ENCODE measurements at regions not wholly inside any gene's neighbourhood (a gene's known extent, or its start where the extent isn't known, plus 50 kb on each side); places are given as distances from the start of the nearest gene placed in this dataset.

DNA sequence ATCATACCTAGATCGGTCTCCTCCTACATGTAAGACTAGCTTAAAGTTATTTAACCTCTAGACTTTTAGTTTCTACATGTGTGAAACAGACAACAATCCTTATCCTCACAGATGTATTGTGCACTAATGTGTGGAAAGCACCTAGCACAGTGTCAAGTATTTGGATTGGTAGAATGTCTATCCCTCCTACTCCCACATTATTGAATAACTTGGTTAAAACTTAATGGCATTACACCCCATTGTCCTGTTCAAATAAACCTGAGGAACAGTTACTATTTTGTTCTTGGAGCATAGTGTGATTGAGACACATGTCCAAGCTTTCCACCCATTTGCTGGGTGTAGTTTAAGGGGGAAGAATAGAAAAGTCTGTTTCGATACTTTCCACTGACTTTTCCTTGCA, 208.8 kb upstream of the JUN start:
- DNase-seq (ENCODE audit: extremely low read depth, low read depth), result no peak

DNA sequence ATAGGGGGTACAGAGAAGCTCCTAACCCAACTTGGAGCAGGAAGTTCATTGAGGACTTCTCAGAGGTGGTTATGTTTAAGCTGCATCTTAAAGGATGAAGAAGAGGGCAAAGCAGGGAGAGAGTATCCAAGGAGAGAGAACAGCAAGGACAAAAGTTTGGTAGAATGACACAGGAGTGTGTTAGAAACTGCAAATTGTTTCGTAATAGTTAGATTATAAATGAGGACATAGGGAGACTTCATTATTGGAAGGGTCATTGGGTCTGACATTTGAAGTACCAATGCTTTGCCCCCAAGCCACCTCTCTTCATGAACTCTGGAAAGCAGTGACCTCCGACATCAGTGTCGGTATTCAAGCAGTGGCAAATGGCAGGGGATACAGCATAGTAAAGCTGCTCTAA, 209.6 kb upstream of the JUN start:
- DNase-seq (ENCODE audit: extremely low read depth, low read depth), result no peak

DNA sequence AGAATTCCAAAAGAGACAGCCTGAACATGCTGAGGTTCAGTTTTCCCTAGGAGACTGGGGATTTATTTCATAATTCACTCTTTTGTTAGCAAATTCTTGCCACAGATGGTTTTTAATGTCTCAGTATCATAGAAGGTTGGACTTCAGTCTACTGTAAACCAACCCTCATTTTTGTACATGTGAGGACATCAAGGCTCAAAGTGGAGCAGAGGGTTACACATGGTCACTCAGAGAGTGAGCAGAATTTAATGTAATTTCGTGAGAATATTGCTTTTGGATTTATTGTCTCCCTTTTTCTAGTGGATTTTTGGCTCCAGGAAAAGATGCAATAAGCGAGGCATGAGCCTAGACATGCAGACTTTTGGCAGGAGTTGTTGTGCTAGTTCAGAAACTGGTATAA, 210.8 kb upstream of the JUN start:
- DNase-seq (ENCODE audit: extremely low read depth, low read depth), result no peak

DNA sequence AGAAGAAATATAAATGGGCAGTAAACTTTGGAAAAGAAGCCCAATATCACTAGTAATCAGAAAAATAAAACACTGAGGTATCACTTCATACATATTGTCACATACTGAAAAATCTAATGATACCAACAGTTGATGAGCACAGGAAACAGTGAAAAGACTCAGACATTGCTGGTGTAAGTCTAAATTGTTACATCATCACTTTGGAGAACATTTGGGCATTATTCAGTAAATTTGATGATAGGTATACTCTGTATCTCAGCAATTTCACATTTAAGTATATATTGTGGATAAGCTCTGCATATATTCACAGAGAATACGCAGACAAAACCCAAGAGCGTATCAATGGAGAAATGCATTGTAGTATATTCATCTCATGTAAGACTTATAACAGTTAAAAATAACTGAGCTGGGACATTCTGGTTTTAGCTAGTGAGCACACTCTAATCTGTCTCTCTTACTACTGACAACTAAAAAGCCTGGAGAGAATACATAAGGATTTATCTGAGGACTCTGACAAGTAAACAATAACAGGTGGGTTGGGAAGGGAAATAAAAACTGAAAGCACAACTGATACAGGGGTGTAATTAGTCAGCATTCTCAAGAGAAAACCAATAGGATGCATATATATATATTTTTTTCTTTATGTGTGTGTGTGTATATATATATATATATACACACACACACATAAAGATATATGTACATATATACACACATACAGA, 212.7 kb upstream of the JUN start:
- no peak for DNase-seq (ENCODE audit: extremely low read depth, low read depth)

DNA sequence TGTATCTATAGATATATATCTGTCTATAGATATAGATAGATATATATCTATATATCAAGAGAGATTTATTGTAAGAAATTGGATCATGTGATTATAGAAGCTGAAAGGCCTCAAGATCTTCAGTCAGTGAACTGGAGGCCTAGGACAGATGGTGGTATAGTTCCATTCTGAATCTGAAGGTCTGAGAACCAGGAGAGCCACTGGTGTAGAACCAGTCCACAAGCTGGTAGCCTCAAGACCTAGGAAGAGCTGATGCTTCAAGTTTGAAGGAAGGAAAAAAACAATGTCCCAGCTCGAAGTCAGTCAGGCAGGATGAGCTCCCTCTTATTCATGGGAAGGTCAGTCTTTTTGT, 213.2 kb upstream of the JUN start:
- no peak for DNase-seq (ENCODE audit: extremely low read depth, low read depth)

DNA sequence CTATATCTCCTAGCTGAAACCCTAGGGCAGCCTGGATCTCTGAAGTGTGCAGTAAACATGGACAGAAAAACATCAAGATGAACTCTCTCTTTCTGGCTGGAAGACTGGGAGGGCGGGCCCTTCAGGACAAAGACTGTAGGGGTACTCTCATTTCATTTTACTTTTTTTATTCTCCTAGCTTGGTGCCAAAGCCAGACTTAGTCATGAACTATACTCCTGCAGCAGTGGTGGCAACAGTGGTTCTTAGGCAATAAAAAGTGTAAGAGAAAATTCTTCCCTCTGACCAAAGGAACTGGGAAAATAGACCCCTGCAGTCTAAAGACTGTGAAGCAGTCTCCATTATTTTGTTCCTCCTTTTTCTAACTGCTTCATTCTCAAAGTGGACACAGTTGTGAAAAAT, 213.8 kb upstream of the JUN start:
- DNase-seq (ENCODE audit: extremely low read depth, low read depth), result no peak

DNA sequence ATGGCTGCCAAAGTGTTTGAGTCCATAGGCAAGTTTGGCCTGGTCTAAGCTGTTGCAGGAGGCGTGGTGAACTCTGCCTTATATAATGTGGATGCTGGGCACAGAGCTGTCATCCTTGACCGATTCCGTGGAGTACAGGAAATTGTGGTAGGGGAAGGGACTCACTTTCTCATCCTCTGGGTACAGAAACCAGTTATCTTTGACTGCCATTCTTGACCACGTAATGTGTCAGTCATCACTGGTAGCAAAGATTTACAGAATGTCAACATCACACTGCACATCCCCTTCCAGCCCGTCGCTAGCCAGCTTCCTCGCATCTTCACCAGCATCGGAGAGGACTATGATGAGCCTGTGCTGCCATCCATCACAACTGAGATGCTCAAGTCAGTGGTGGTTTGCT, 215.8 kb upstream of the JUN start:
- no peak for DNase-seq (ENCODE audit: extremely low read depth, low read depth)

DNA sequence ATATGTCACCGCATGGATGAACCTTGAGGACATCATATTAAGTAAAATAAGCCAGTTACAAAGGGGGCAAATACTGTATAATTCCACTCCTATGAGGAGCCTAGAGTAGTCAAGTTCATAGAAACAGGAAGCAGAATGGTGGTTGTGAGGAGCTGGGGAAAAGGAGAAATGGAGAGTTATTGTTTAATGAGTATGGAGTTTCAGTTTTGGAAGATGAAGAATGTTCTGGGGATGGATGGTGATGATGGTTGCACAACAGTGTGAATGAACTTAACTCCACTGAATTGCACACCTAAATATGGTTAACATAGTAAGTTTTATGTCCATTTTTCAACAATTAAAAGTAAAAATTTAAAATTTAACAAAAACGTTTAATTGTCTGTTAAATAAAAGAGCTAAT, 220.9 kb upstream of the JUN start:
- no peak for DNase-seq (ENCODE audit: extremely low read depth, low read depth)

DNA sequence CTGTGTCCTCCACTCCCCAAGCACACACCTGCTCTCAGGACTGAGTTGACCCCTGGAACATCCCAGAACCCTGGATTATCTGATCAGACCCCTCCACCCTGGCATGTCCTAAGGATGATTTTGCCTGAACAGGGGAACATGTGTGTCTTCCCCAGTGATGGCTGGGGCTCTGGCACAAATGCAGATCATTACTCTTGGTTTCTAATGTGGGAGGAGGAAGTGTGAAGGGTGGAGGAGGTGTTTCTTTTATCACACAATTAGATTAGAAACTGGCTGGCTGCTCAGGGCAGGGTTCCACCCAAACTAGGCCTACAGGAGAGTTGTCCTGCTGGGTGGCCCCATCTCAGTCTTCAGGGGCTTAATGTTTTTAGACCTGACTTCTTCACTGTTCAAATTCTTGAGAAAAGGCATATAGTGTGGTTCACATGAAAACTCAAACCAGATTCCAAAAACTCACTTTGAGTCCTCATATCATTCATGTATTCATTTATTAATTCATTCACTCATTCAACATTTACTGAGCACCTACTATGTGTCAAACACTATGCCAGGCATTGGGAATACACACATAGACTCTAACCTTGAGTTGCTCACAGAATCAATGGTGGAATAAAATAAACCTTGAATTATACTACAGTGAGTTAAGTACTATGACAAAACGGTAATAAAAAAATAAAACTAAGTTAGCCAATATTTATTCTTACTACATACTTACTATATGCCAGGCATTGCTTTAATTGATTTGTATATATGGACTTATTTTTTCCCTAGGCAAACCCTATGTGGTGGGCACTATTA, 221.8 kb upstream of the JUN start:
- no peak for DNase-seq (ENCODE audit: extremely low read depth, low read depth)

DNA sequence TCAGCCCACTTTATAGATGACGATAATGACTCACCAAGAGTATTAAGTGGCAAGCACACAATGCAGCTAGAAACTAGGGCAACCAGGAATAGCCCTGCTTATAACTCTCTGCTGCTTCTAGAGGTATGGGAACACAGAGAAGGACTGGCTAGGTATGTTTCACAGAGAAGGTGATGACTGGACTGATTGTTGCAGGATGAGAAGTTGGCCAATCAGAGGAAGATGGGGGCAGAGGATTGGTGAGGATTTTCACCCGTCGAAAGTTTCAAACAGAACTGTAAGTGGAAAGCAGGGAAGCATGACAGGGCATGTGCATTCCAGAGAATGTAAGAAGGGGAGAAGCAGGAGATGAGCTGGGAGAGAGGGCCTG, 222.4 kb upstream of the JUN start:
- no peak for DNase-seq (ENCODE audit: extremely low read depth, low read depth)

DNA sequence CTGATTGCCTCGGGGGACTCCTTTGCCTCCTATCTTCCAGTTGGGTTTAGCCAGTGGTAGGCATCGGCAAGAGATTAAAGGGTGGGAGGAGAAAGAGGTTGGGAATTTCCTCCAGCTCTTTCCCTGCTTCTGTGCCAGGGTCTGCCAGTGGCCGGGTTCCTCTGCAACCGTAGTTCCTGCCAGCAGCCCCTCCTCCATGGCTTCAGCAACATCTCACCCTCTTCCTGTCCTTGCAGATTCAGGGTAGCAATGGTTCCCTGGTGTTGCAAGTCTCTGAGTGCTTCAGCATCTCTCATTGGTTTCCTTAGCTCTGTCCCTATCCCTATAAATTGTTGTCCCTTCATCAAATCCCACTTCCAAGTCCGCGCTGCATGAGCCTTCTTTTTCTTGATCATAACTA, 223.1 kb upstream of the JUN start:
- DNase-seq (ENCODE audit: extremely low read depth, low read depth), result no peak

DNA sequence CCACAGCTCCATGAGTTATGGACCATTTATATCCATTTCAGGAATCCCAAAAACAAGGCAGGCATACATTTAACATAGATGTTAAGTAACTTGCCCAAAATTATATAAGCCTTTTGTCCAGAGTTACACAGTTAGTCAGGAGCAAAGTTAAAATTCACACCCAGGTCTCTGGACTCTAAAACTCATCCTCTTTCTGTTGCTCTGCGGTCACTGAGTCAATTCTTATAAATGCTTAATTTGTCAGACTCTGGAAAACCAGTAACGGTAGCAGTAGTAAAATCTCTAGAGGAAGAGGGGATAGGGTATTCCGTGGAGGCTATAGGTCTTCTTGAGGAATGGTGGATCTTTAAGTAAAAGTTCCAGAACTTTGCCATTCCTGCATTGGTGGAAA, 223.6 kb upstream of the JUN start:
- DNase-seq (ENCODE audit: extremely low read depth, low read depth), result no peak

DNA sequence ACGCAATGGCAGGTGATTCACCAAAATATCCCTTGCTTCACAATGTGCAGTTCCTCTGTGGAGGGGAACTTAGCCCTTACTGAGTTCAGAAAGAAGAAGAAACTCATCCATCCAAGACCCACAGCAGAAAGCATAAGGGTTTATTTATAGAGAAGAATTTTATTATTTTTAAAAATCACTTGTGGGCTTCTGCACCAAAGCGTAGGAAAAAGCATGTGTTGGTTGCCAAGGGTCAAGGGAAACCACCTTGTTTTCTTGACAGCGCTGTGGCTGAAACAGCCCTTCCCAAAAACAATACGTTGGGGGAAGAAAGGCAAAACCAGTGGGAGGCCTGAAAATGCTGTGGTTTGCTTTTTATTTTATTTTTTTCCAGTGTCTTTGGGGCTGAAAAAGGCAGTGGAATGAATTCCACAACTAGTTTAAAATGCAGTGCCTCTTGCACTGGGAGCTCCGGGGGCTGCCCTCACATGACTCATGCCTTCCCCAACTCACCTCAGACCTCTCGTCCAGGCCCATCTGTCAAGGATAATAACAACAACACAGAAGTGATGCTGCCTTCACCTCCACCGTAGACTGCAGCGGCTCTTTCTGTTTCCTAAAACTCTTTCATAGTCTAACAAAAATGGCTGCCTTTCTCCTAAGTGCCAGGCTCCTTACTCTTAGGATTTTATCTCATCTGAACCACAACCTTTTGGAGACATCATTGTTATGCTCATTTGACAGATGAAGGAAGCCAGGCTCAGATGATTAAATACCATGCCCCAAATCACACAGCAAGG, 224.2 kb upstream of the JUN start:
- no peak for DNase-seq (ENCODE audit: extremely low read depth, low read depth)

DNA sequence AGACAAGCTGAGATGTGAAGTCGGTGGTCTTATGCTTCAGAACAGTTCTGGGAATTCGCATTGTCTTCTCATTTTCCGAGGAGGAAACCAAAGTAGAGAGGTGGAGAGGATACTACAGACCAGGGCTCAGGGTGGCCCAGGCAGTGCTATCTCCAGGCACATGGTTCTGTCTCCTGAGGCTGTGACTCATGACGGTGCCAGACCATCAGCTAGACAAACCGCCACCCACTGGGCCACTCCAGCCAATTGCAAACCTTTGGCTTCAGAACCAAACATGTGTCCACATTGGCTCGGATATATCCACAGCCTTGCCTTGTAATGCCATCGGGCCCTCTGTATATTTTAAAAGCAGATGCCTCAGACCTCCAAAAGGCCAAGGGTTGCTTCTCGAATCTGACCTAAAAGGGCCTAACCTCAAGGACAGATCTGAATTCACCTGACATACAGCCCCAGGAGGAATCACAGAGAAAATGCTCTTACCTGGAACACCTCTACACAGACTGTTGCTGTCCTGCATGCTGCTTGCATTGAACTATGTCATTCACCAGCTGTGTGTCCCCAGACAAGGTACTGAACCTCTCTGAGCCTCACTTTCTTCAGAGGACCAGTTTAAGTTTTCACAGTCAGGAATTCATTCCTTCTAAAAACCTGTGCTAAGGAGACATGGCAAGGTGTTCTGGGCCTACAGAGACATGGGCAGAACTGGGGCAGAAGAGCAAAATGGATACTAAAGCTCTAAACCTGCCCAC, 224.9 kb upstream of the JUN start:
- DNase-seq (ENCODE audit: extremely low read depth, low read depth), result no peak

DNA sequence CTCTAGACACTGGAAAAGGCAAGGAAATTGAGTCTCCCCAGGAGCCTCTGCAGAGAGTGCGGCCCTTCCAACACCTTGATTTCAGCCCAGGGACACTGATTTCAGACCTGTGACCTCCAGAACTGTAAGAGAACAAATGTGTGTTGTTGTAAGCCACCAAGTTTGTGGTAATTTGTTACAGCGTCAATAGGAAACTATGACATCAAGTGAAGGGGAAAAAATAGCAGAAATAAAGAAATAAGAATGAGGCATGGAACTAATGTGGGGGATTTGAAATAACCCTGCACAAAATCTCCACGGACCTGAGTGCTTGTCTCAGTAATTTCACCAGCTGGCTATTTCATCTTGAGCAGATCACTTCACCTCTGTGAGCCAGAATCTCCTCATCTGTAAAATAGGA, 227.8 kb upstream of the JUN start:
- DNase-seq (ENCODE audit: extremely low read depth, low read depth), result no peak

DNA sequence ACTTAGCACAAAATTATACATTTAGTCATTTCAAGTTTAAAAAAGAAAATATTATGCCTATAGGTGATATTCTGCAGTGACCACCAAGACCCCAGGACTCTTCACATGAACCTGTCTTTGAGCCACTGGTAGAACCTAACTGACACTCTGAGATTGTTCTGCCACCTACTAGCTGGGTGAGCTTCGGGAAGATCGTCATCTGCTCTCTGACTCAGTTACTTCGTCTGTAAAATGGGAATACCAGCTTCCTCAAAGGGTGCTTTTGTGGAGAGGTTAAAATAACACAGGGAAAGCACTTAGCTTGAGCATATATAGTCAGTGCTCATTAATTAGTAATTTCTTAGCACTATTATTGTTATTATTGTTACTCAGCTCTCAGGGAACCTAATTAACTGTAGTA, 228.5 kb upstream of the JUN start:
- DNase-seq (ENCODE audit: extremely low read depth, low read depth), result no peak

DNA sequence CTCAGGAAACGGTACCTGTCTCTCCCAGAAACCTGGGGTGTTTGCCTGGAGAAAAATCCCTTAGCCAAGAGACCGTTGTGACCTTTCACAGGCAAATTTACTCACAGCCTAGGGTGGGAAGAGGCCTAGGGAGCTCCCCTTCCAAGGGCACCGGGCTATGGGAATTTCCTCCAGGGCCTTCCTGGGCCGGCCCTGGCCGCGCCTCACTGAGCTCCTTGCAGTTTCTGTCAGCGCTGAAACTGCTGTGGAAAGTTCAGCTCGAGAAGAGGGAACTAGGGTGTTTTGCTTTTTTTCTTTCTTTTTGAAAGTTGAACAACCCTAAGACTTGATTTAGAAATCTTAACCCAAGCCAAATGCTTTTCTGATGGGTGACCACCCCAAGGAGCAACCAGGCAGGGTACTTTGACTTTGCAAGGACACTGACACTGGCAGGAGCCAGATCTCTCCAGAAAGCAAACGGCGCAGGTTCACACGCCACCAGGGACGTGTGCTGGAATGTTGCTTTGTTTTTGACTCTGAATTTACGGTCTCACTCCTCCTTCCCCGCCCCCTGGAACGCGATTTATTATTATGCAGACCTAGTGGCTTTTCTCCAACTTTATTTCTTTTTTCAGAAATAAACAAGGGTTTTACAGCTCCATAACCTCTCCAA, 229.6 kb upstream of the JUN start:
- no peak for DNase-seq (ENCODE audit: extremely low read depth, low read depth)

DNA sequence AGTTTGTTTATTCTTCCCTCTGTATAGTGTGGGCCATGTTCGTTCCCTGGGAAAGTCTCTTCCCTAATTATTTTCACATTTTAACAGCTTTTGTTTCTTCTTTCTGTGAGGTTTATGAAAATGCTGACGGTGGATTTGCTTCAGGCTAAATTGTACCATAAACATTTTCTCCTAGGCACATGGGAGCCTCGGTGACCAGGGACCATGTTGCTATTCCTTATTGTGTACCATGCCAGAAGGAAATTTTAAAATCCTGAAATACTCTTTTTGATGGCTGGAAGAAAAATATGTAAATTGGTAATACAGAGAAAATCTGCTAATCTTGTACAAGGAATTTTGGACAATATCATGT, 230.1 kb upstream of the JUN start:
- no peak for DNase-seq (ENCODE audit: extremely low read depth, low read depth)

DNA sequence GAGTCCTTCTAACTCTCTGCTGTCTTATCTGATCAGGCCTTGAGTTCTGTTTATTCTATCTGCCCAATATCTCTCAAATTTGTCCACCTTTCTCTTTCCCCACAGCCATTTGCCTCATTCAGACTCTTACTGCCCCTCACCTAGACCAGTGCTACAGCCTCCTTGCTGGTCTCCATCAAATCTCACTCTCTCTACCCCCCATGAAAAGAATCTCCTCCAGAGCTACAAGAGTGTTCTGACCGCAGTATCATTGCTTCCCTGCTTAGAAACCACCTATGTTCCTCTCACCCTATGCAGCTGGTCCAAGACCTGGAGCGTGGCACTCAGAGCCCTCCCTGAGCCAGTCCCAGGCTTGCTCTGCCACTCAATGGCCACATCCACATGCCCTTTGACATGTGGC, 231.0 kb upstream of the JUN start:
- DNase-seq (ENCODE audit: extremely low read depth, low read depth), result no peak

DNA sequence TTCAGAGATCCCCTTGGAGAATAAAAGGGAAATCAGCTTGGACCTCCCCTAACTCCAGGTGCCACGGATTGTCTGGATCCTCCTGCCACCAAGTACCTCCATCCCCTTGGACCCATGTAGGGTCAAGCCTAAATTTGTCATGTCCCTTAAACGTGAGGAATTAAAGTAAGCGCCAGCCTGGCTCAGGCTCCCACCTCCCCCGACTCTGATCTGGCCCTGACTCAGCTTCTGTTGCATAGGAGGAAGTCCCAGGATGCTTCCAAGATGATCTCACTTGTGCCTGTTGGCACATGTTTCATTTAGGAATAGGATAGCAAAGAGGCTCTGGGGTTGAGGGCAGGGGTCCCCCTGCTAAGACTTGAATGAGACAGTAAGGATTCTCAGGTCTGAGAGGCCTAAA, 231.9 kb upstream of the JUN start:
- DNase-seq (ENCODE audit: extremely low read depth, low read depth), result no peak

DNA sequence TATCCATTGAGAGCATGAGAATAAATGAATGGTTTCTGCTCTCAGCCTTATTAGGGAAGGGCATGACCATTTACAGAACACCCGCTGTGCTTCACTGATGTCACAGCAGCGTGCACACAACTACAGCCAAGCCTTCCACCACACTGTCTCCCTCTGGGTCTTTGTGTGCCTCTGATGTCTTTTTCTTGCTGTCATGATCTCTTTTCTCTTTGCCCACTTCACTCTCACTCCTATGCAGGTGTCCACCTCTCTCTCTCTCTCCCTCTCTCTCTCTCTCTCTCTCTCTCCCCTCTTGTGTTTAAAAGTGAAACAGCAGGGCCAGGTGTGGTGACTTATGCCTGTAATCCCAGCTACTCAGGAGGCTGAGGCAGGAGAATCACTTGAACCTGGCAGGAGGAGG, 232.5 kb upstream of the JUN start:
- no peak for DNase-seq (ENCODE audit: extremely low read depth, low read depth)

All from NCI-H460 (cell line).